IMR-90 (cell line): ENCODE measurements at regions not wholly inside any gene's neighbourhood (a gene's known extent, or its start where the extent isn't known, plus 50 kb on each side); places are given as distances from the start of the nearest gene placed in this dataset.

ENCODE experiments used
- ATAC-seq: fragments of 200-7000 bp; cut with Tn5 transposase; 2 replicates; pipeline ENCODE4 v1.9.1; 2020; ENCODE audit warnings: low read depth, mild to moderate bottlenecking, moderate library complexity
- BruUV-seq: library from RNA; stranded (reverse); fragments of 400-500 nt; replicated peaks from 2 replicates; lab custom pipeline; 2021; lab: Mats Ljungman, UMichigan
- CTCF ChIA-PET: fragments of 300-600 bp; formaldehyde crosslinking; extraction: SDS; loops from one replicate; lab custom pipeline; 2021; ENCODE audit warnings: antibody characterized with exemption; lab: Yijun Ruan, JAX
- POLR2A ChIA-PET: fragments of 300-600 bp; sonication (Branson Sonifier 250); formaldehyde crosslinking; loops from one replicate; lab custom pipeline; 2022; ENCODE audit warnings: antibody characterized with exemption; ENCODE audit not compliant: unreplicated experiment; lab: Charles Lee
- DNase-seq: peaks from one replicate; pipeline ENCODE4 v3.0.0; 2013
- H2AFZ ChIP-seq: replicated peaks from 2 replicates; pipeline ENCODE3; 2013; ENCODE audit warnings: low read length, mild to moderate bottlenecking; ENCODE audit not compliant: poor library complexity
- H2AK5ac ChIP-seq: 2 replicates; pipeline ENCODE4 v1.6.1; 2013; ENCODE audit warnings: low read depth, low read length, inconsistent platforms
- H2AK9ac ChIP-seq: replicated peaks from 2 replicates; pipeline ENCODE3; 2013; ENCODE audit warnings: mild to moderate bottlenecking, low read depth, low read length, moderate library complexity; ENCODE audit not compliant: poor library complexity
- H2BK120ac ChIP-seq: 2 replicates; pipeline ENCODE4 v1.6.1; 2013; ENCODE audit warnings: low read depth, low read length, inconsistent platforms
- H2BK15ac ChIP-seq: 3 replicates; pipeline ENCODE4 v1.6.1; 2013; ENCODE audit warnings: low read depth, low read length, inconsistent platforms
- H2BK20ac ChIP-seq: 2 replicates; pipeline ENCODE4 v1.6.1; 2013; ENCODE audit warnings: low read depth, mild to moderate bottlenecking, inconsistent platforms, low read length, moderate library complexity
- H2BK5ac ChIP-seq: 2 replicates; pipeline ENCODE4 v1.6.1; 2013; ENCODE audit warnings: mild to moderate bottlenecking, low read depth, low read length, inconsistent platforms; ENCODE audit not compliant: poor library complexity, severe bottlenecking
- H3K14ac ChIP-seq: replicated peaks from 2 replicates; pipeline ENCODE4 v1.6.1; 2013; ENCODE audit warnings: low read depth, low read length, inconsistent platforms
- H3K18ac ChIP-seq: 2 replicates; pipeline ENCODE4 v1.6.1; 2013; ENCODE audit warnings: low read depth, low read length, control low read depth
- H3K23ac ChIP-seq: 2 replicates; pipeline ENCODE4 v1.6.1; 2013; ENCODE audit warnings: low read depth, low read length, inconsistent platforms
- H3K27ac ChIP-seq: 2 replicates; pipeline ENCODE4 v1.5.1; 2013; ENCODE audit warnings: mild to moderate bottlenecking, control low read depth, low read length; ENCODE audit not compliant: insufficient read depth
- H3K27me3 ChIP-seq: 2 replicates; pipeline ENCODE4 v1.6.1; 2013; ENCODE audit warnings: low read length; ENCODE audit not compliant: control insufficient read depth, insufficient read depth
- H3K36me3 ChIP-seq: 2 replicates; pipeline ENCODE4 v1.6.1; 2013; ENCODE audit warnings: low read length, mixed read lengths; ENCODE audit not compliant: control insufficient read depth, insufficient read depth
- H3K4ac ChIP-seq: 2 replicates; pipeline ENCODE4 v1.6.1; 2013; ENCODE audit warnings: low read depth, low read length, inconsistent platforms
- H3K4me1 ChIP-seq: 2 replicates; pipeline ENCODE4 v1.6.1; 2013; ENCODE audit warnings: low read length, mixed read lengths; ENCODE audit not compliant: control insufficient read depth, insufficient read depth
- H3K4me2 ChIP-seq: 2 replicates; pipeline ENCODE4 v1.6.1; 2013; ENCODE audit warnings: low read depth, mild to moderate bottlenecking, control low read depth, low read length, moderate library complexity
- H3K4me3 ChIP-seq: 2 replicates; pipeline ENCODE4 v1.5.1; 2013; ENCODE audit warnings: low read depth, mild to moderate bottlenecking, control low read depth, low read length, moderate library complexity; ENCODE audit not compliant: insufficient read depth
- H3K56ac ChIP-seq: 2 replicates; pipeline ENCODE4 v1.6.1; 2013; ENCODE audit warnings: low read length, inconsistent platforms; ENCODE audit not compliant: insufficient read depth; ENCODE audit errors: extremely low read depth
- H3K79me1 ChIP-seq, 2 experiments: 2 replicates each; pipeline ENCODE4 v1.6.1; 2013; ENCODE audit warnings: low read length in 2 of 2, inconsistent platforms in 1 of 2, low read depth in 1 of 2
- H3K9ac ChIP-seq: 2 replicates; pipeline ENCODE4 v1.6.1; 2013; ENCODE audit warnings: low read depth, low read length, control low read depth
- H3K9me1 ChIP-seq: 2 replicates; pipeline ENCODE4 v1.6.1; 2013; ENCODE audit warnings: low read length, inconsistent platforms; ENCODE audit not compliant: insufficient read depth
- H3K9me3 ChIP-seq: 2 replicates; pipeline ENCODE4 v1.6.1; 2013; ENCODE audit warnings: low read length; ENCODE audit not compliant: control insufficient read depth, insufficient read depth
- H4K20me1 ChIP-seq: 2 replicates; pipeline ENCODE4 v1.6.1; 2013; ENCODE audit warnings: low read length, inconsistent platforms; ENCODE audit not compliant: insufficient read depth
- H4K5ac ChIP-seq: 2 replicates; pipeline ENCODE4 v1.6.1; 2013; ENCODE audit warnings: mild to moderate bottlenecking, low read depth, low read length, control low read depth
- H4K8ac ChIP-seq, 2 experiments: 2 replicates each; pipeline ENCODE4 v1.6.1; 2013; ENCODE audit warnings: low read depth in 2 of 2, low read length in 2 of 2, control low read depth in 1 of 2, inconsistent platforms in 1 of 2
- H4K91ac ChIP-seq: 2 replicates; pipeline ENCODE4 v1.6.1; 2013; ENCODE audit warnings: low read depth, low read length, inconsistent platforms; ENCODE audit not compliant: insufficient read depth
- BHLHE40 ChIP-seq: fragments of 150-350 bp; IDR thresholded peaks from 2 replicates; pipeline ENCODE4 v1.6.1; 2016; ENCODE audit warnings: mild to moderate bottlenecking, low read depth, low read length
- CEBPB ChIP-seq: IDR thresholded peaks from 2 replicates; pipeline ENCODE4 v1.6.1; 2012; ENCODE audit warnings: low read depth, low read length, improper control_type of control experiment
- CHD1 ChIP-seq: IDR thresholded peaks from 2 replicates; pipeline ENCODE4 v1.6.1; 2012; ENCODE audit warnings: low read depth, low read length, improper control_type of control experiment
- FOS ChIP-seq: fragments of 150-350 bp; IDR thresholded peaks from 2 replicates; pipeline ENCODE4 v1.6.1; 2016; ENCODE audit warnings: low read depth, low read length
- MAFK ChIP-seq: IDR thresholded peaks from 2 replicates; pipeline ENCODE4 v1.6.1; 2012; ENCODE audit warnings: low read depth, low read length, improper control_type of control experiment
- MAZ ChIP-seq: IDR thresholded peaks from 2 replicates; pipeline ENCODE4 v1.6.1; 2012; ENCODE audit warnings: low read depth, mild to moderate bottlenecking, low read length, improper control_type of control experiment, moderate library complexity, borderline replicate concordance
- MXI1 ChIP-seq: IDR thresholded peaks from 2 replicates; pipeline ENCODE4 v1.6.1; 2012; ENCODE audit warnings: low read depth, mild to moderate bottlenecking, low read length, moderate library complexity, borderline replicate concordance
- NFE2L2 ChIP-seq: fragments of 150-350 bp; IDR thresholded peaks from 2 replicates; pipeline ENCODE4 v1.6.1; 2016; ENCODE audit warnings: low read depth, mild to moderate bottlenecking, low read length
- POLR2A ChIP-seq: IDR thresholded peaks from 2 replicates; pipeline ENCODE4 v1.6.1; 2012; ENCODE audit warnings: mild to moderate bottlenecking, low read depth, low read length
- RAD21 ChIP-seq: IDR thresholded peaks from 2 replicates; pipeline ENCODE4 v1.6.1; 2012; ENCODE audit warnings: low read length, improper control_type of control experiment
- RCOR1 ChIP-seq: IDR thresholded peaks from 2 replicates; pipeline ENCODE4 v1.6.1; 2012; ENCODE audit warnings: mild to moderate bottlenecking, low read length, improper control_type of control experiment; ENCODE audit not compliant: insufficient replicate concordance
- RFX5 ChIP-seq: IDR thresholded peaks from 2 replicates; pipeline ENCODE4 v1.8.0; 2012; ENCODE audit warnings: low read depth, mild to moderate bottlenecking, low read length, moderate library complexity
- SMC3 ChIP-seq: fragments of 150-350 bp; IDR thresholded peaks from 2 replicates; pipeline ENCODE4 v1.6.1; 2016; ENCODE audit warnings: low read depth, mild to moderate bottlenecking, antibody characterized with exemption, low read length, moderate library complexity
- WGBS, 2 experiments: methylation state at CpG; one replicate each; pipeline versions ENCODE4 v1.1.5 to v1.1.7; 2013; ENCODE audit warnings: missing lambda C conversion rate in 2 of 2; ENCODE audit not compliant: insufficient read length in 1 of 2; ENCODE audit errors: extremely low coverage in 2 of 2; 5-methylcytosine and 5-hydroxymethylcytosine counted together
- dilution Hi-C: fragments of 300-500 bp; cut with HindIII; formaldehyde crosslinking; loops from one replicate; pipeline ENCODE4 v1.14.3; 2018; ENCODE audit warnings: low sequenced_read_pairs; ENCODE audit not compliant: unreplicated experiment
- in situ Hi-C: fragments of 300-500 bp; cut with MboI; formaldehyde crosslinking; loops from 3 replicates; pipeline ENCODE4 v1.14.3; 2019; ENCODE audit warnings: low sequenced_read_pairs, inconsistent platforms, mixed read lengths
- intact Hi-C: fragments of 100-400 bp; cut with micrococcal nuclease; formaldehyde crosslinking; loops from 2 replicates; pipeline ENCODE4 v1.10.0; 2022
- TF ChIP-seq, protein P1 (sequence below): conservative IDR thresholded peaks from 2 replicates; pipeline ENCODE4 v1.5.1; 2012; ENCODE audit warnings: mild to moderate bottlenecking, low read depth, low read length, improper control_type of control experiment
- TF ChIP-seq, protein P2 (sequence below): fragments of 150-350 bp; IDR thresholded peaks from 2 replicates; pipeline ENCODE4 v1.6.1; 2017; ENCODE audit warnings: mild to moderate bottlenecking, antibody characterized with exemption, low read length, low read depth
- TF ChIP-seq, protein P3 (sequence below): fragments of 150-350 bp; IDR thresholded peaks from 2 replicates; pipeline ENCODE4 v1.6.1; 2016; ENCODE audit warnings: low read depth, mild to moderate bottlenecking, low read length, moderate library complexity, borderline replicate concordance

DNA sequence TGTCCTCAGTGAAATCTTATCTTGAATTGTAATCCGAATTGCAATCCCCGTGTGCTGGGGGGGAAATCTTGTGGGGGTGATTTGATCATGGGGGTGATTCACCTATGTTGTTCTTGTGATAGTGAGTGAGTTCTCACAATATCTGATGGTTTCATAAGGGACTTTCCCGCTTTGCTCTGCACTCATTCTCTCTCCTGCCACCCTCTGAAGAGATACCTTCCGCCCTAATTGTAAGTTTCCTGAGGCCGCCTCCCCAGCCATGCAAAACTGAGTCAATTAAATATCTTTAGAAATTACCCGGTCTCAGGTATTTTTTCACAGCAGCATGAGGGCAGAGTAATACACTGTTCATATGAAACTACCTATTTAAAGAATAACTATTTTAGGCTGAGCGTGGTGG lies 304.1 kb upstream of the EPHA6 start:
- no TSS peak for BruUV-seq
- H2AK5ac ChIP-seq = no peak overlapping the region
- intact Hi-C loops (no loop called here), in situ Hi-C loops (no loop called here), dilution Hi-C loops (no loop called here)
- no peak overlapping the region for H3K18ac ChIP-seq
- no peak overlapping the region for H3K23ac ChIP-seq
- peaks cover 7% of the 10 kb centered on the region; the same call in 1 of the 2 replicates for H3K9me3 ChIP-seq
- no peak overlapping the region for H2BK15ac ChIP-seq
- H4K8ac ChIP-seq = no peak overlapping the region
- no peak overlapping the region for H2AK9ac ChIP-seq
- no peaks in the 10 kb centered on the region for H3K27me3 ChIP-seq
- ChIA-PET CTCF (no interaction called here), POLR2A (no interaction called here)
- no CpG with 5 or more reads among the region's 7 CpGs for WGBS, 2 experiments
- H2BK120ac ChIP-seq = no peak overlapping the region
- no peak overlapping the region for H3K4me2 ChIP-seq
- H3K4ac ChIP-seq = no peak overlapping the region
- H3K79me1 ChIP-seq = no peaks in the 10 kb centered on the region
- no peak overlapping the region for H2BK5ac ChIP-seq
- no peak overlapping the region for H2BK20ac ChIP-seq
- no peak for DNase-seq
- TF ChIP-seq MAZ (no peak), CEBPB (no peak), POLR2A (no peak), MAFK (no peak), RAD21 (no peak), BHLHE40 (no peak), RCOR1 (no peak), FOS (no peak), MXI1 (no peak), RFX5 (no peak), CHD1 (no peak), SMC3 (no peak), NFE2L2 (no peak)
- TF ChIP-seq, protein P1, sequence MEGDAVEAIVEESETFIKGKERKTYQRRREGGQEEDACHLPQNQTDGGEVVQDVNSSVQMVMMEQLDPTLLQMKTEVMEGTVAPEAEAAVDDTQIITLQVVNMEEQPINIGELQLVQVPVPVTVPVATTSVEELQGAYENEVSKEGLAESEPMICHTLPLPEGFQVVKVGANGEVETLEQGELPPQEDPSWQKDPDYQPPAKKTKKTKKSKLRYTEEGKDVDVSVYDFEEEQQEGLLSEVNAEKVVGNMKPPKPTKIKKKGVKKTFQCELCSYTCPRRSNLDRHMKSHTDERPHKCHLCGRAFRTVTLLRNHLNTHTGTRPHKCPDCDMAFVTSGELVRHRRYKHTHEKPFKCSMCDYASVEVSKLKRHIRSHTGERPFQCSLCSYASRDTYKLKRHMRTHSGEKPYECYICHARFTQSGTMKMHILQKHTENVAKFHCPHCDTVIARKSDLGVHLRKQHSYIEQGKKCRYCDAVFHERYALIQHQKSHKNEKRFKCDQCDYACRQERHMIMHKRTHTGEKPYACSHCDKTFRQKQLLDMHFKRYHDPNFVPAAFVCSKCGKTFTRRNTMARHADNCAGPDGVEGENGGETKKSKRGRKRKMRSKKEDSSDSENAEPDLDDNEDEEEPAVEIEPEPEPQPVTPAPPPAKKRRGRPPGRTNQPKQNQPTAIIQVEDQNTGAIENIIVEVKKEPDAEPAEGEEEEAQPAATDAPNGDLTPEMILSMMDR = no peak
- TF ChIP-seq, protein P2, sequence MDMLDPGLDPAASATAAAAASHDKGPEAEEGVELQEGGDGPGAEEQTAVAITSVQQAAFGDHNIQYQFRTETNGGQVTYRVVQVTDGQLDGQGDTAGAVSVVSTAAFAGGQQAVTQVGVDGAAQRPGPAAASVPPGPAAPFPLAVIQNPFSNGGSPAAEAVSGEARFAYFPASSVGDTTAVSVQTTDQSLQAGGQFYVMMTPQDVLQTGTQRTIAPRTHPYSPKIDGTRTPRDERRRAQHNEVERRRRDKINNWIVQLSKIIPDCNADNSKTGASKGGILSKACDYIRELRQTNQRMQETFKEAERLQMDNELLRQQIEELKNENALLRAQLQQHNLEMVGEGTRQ = no peak
- TF ChIP-seq, protein P3, sequence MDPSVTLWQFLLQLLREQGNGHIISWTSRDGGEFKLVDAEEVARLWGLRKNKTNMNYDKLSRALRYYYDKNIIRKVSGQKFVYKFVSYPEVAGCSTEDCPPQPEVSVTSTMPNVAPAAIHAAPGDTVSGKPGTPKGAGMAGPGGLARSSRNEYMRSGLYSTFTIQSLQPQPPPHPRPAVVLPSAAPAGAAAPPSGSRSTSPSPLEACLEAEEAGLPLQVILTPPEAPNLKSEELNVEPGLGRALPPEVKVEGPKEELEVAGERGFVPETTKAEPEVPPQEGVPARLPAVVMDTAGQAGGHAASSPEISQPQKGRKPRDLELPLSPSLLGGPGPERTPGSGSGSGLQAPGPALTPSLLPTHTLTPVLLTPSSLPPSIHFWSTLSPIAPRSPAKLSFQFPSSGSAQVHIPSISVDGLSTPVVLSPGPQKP = no peak
- no peak overlapping the region for H3K9ac ChIP-seq
- H3K36me3 ChIP-seq = no peaks in the 10 kb centered on the region
- H3K14ac ChIP-seq = no peak overlapping the region
- H3K4me1 ChIP-seq = no peaks in the 10 kb centered on the region
- no peak overlapping the region for H3K56ac ChIP-seq
- no peak overlapping the region for H3K4me3 ChIP-seq
- no peak for ATAC-seq
- no peak overlapping the region for H4K91ac ChIP-seq
- no peak overlapping the region for H2AFZ ChIP-seq
- H3K9me1 ChIP-seq = no peaks in the 10 kb centered on the region
- H4K5ac ChIP-seq = no peak overlapping the region
- H4K20me1 ChIP-seq = no peaks in the 10 kb centered on the region
- no peak overlapping the region for H3K27ac ChIP-seq
